Right lobe of liver (tissue), 4 donors: ENCODE measurements at regions not wholly inside any gene's neighbourhood (a gene's known extent, or its start where the extent isn't known, plus 50 kb on each side); places are given as distances from the start of the nearest gene placed in this dataset.

Source experiments
- POLR2A ChIP-seq: fragments of 450-650 bp; IDR thresholded peaks from one replicate; pipeline ENCODE4 v1.6.1; 2017; ENCODE audit warnings: antibody characterized with exemption, mild to moderate bottlenecking
- TF ChIP-seq, protein P1 (sequence below), 4 donors: fragments of 200-600 bp in 3 of 4; fragments of 450-650 bp in 1 of 4; IDR thresholded peaks; one replicate each; pipeline versions ENCODE4 v1.5.1 to v1.8.0; 2016 to 2022; ENCODE audit warnings: antibody characterized with exemption in 4 of 4, mild to moderate bottlenecking in 2 of 4
- donor health status: DM: no; HTN: no; CAD: no.
- donor health status: DM: no; HTN: no; CAD: no.
- donor health status: DM: no; HTN: yes; CAD: no.

DNA sequence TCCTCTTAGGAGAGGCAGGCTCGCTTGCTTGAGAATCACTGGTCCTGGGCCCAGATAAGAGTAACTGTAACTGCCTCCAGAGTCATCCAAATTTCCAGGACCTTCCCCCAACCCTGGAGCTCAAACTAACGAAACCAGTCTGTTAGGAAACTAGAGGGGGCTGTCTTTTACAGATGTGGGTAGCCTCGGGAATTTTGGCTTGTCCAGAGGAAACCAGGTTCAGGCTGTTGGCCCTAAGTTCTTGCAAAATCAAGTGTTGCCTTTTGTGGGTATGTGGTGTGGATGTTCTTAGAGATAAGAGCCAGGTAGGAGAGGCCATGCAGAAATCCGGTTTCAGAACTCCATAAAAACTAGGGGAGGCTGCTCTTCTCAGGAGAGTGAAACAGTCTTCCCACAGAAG, 125.0 kb upstream of the DLX2 start:
- TF ChIP-seq, protein P1, sequence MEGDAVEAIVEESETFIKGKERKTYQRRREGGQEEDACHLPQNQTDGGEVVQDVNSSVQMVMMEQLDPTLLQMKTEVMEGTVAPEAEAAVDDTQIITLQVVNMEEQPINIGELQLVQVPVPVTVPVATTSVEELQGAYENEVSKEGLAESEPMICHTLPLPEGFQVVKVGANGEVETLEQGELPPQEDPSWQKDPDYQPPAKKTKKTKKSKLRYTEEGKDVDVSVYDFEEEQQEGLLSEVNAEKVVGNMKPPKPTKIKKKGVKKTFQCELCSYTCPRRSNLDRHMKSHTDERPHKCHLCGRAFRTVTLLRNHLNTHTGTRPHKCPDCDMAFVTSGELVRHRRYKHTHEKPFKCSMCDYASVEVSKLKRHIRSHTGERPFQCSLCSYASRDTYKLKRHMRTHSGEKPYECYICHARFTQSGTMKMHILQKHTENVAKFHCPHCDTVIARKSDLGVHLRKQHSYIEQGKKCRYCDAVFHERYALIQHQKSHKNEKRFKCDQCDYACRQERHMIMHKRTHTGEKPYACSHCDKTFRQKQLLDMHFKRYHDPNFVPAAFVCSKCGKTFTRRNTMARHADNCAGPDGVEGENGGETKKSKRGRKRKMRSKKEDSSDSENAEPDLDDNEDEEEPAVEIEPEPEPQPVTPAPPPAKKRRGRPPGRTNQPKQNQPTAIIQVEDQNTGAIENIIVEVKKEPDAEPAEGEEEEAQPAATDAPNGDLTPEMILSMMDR (IDR thresholded peaks at IDR 0.05): no peak
- no peak for TF ChIP-seq POLR2A
